GM12864 (cell line): ENCODE measurements at regions not wholly inside any gene's neighbourhood (a gene's known extent, or its start where the extent isn't known, plus 50 kb on each side); places are given as distances from the start of the nearest gene placed in this dataset.

Experiments
- DNase-seq: peaks from one replicate; pipeline ENCODE4 v3.0.0-alpha.2; 2011; ENCODE audit warnings: low read depth
- H3K4me3 ChIP-seq: 2 replicates; pipeline ENCODE4 v1.5.1; 2011; ENCODE audit warnings: mild to moderate bottlenecking, low read depth, low read length, control low read depth
- TF ChIP-seq, protein P1 (sequence below): IDR thresholded peaks from 2 replicates; pipeline ENCODE4 v1.5.1; 2011; ENCODE audit warnings: low read depth, mild to moderate bottlenecking, moderate library complexity, low read length, control low read depth, inconsistent platforms; ENCODE audit errors: missing control alignments

DNA sequence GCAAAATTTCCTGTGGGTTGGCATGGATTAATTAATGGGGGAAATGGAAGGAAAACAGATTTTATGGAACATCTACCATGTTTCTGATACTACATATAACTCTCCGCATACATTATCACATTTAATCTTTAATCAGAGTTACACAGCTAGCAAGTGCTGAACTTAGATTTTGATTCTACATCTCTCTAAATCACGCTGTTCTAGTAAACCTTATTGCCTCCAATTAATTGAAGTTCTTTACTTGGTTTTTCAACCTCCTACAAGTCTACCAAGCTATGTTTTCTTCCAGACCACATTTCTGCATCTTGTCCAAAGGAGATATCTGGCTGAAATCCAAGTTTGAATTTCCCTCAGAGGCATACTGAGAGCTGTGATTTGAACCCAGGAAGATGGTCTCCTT is 125.8 kb upstream of the GAREM1 start:
- H3K4me3 ChIP-seq: no peak overlapping the region
- TF ChIP-seq, protein P1, sequence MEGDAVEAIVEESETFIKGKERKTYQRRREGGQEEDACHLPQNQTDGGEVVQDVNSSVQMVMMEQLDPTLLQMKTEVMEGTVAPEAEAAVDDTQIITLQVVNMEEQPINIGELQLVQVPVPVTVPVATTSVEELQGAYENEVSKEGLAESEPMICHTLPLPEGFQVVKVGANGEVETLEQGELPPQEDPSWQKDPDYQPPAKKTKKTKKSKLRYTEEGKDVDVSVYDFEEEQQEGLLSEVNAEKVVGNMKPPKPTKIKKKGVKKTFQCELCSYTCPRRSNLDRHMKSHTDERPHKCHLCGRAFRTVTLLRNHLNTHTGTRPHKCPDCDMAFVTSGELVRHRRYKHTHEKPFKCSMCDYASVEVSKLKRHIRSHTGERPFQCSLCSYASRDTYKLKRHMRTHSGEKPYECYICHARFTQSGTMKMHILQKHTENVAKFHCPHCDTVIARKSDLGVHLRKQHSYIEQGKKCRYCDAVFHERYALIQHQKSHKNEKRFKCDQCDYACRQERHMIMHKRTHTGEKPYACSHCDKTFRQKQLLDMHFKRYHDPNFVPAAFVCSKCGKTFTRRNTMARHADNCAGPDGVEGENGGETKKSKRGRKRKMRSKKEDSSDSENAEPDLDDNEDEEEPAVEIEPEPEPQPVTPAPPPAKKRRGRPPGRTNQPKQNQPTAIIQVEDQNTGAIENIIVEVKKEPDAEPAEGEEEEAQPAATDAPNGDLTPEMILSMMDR: no peak
- no peak for DNase-seq

GRCh38 chr18:32595832-32596231 is 125.2 kb upstream of the GAREM1 start:
- TF ChIP-seq, protein P1: no peak
- no peak overlapping the region for H3K4me3 ChIP-seq
- no peak for DNase-seq

DNA sequence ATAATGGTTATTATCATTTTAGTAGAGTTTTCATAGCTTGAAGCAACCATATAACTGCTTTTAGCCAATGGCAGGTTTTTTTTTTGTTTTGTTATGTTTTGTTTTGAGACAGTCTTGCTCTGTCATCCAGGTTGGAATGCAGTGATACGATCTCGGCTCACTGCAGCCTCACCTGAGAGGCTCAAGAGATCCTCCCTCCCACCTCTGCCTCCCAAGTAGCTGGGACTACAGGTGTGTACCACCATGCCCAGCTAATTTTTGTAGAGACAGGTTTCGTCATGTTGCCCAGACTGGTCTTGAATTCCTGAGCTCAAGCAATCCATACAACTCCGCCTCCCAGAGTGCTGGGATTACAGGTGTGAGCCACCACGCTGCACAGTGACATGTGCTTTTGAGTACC is 117.5 kb upstream of the GAREM1 start:
- no peak for DNase-seq
- TF ChIP-seq, protein P1: no peak
- no peak overlapping the region for H3K4me3 ChIP-seq

GRCh38 chr18:32583431-32583830 is 112.7 kb upstream of the GAREM1 start:
- no peak for DNase-seq
- no peak overlapping the region for H3K4me3 ChIP-seq
- TF ChIP-seq, protein P1: no peak

DNA sequence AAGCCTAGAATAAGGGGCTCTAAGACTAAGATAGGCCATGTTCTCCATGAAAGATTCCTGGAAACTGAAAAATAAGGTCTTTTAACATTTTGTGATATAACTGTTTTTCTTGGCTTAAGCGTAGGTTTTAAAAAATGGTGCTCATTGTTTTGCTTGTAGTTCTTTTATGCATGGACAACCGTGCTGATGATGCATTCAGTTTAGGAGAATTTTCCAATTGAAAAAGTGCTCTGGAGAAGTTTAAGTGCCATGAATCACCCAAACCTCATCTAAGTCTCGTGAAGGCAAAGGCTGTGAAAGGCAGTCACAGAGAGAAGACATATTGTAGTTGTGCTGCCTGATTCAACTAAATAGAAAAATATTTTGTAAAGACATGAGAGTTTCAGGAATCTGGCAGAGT is 111.8 kb upstream of the GAREM1 start:
- TF ChIP-seq, protein P1: no peak

GRCh38 chr18:32577561-32577960 is 106.9 kb upstream of the GAREM1 start:
- no peak for DNase-seq
- TF ChIP-seq, protein P1: no peak
- no peak overlapping the region for H3K4me3 ChIP-seq

More for the DNA sequence above, 111.8 kb upstream of the GAREM1 start:
- DNase-seq: no peak
- H3K4me3 ChIP-seq: no peak overlapping the region

GRCh38 chr18:32576296-32576916 is 105.7 kb upstream of the GAREM1 start:
- no peak for DNase-seq
- no peak overlapping the region for H3K4me3 ChIP-seq
- TF ChIP-seq, protein P1: no peak
